HG03565 (cell line): ENCODE measurements at regions not wholly inside any gene's neighbourhood (a gene's known extent, or its start where the extent isn't known, plus 50 kb on each side); places are given as distances from the start of the nearest gene placed in this dataset.

ENCODE experiments used
- ATAC-seq: cut with Tn5 transposase; IDR thresholded peaks from one replicate; pipeline ENCODE4 v1.9.1; 2021; ENCODE audit warnings: mild to moderate bottlenecking, moderate library complexity; ENCODE audit not compliant: unreplicated experiment

DNA sequence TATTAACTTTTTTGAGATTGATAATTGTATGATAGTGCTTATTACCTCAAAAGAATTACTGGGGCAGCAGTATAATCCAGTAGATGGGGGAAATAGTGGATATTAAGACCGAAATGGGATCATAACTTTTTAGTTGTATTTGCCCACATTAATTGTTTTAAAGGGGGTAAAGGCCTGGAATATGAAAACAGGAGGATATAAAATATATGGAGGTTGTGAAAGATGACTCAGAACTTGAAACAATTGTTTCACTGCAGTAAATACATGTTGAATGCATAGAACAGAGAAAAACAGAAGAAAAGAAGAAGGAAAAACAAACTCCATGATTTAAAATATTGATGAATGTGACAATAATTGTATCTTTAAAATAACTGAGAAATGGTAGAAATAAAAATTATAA lies 94.1 kb upstream of the VPREB1 start:
- ATAC-seq = no peak

DNA sequence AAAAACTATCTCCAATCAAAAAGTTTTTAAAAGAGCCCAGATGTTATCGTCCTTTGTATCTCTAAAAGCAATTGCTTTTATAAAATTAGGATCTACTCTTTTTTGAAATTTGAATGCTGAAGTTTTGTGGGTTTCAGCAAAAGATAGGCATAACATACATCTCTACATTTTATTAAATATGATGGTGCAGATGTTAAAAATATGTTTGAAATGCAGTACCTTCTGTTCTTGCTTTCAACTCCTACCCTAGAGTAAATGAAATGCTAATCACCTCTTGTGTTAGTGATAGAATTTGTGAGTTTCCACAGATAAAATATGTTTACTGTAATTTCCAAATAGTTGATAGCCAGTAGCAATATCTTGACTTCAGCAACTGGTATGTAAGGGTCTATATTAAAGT lies 95.7 kb upstream of the VPREB1 start:
- ATAC-seq = no peak

DNA sequence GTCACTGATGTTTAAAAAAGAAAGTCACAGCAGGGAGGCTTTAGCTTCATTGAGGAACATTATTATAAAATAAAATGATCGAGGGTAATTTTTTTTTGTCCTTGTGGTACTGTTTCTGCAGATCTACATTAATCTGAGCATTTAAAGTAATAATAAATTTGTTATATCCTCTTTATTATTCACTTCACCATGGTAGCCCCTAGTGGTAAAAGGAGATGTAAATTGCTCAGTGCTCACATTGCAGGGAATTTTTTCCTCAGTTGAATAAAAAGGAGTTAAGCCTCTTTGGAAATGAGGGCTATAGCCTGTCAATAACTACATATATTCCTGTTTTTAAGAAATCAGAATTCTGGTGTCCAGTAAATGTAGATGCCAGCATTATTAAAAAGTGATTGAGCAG lies 99.7 kb upstream of the VPREB1 start:
- ATAC-seq = no peak

DNA sequence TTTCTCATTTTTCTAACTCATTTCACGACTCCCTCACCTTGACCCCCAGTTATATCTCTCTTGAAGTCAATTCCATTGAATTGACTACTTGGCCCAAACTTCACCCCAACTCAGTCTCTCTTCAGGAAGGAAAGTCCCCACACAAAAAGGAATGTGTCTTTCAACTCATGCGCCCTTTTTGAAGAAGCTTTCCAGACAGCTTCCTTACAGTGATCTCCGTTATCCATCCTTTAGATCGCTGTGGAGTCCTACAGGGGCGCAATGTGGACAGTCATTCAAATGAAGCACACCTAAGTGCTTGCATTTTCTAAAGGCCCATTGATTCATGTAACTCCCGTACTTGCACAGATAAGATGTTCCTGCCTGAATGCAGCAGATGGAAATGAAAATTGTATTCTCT lies 101.1 kb upstream of the VPREB1 start:
- ATAC-seq = no peak

DNA sequence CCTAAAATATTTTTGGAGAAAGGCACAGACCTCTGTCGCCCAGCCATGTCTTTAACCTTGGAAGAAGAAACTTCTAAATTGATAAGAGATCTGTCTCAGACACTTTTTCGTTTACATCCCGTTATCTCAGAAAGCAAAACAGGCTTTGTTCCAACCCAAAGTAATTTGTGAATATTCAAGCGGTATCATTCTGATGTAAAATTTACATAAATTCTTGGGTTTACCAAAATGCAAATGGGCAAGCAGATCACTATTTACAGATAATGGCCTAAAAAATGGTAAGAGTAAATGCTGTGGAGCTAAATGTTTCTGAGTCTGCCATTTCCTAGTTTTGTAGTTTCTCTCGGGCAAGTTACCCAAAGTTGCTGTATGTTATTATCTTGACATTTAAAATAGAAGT lies 101.9 kb upstream of the VPREB1 start:
- no peak for ATAC-seq

DNA sequence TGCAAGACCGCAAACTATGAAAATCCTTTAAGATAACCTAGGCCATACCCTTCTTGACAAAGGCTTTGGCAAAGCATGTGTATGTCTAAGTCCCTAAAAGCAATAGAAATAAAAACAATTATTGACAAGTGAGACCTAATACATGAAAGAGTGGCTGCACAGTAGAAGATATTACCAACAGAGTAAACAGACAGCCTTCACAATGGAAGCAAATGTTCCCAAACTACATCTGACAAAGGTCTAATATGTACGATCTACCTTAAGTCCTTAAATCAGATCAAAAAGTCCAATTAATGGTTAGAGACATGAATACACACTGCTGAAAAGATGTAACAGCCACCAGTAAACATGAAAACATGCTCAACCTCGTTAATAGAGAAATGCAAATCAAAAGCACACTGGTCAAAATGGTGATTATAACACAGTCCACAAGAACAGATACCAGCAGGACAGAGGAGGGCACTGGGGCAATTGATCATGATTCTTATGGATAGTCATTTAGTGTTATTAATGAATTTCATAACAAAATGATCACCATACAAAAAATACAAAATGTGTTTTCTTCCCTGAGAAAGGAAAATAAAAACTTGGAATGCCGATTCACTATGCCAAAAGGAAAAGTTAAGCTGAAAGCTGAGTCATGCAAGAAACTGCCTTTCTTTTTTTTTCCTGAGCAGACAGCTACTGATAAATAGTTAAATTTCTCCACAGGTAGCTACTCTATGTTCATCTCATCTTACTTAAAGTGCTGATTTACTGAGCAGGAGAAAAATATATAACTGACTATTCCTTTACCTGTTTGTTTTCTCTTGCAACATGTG lies 102.6 kb upstream of the VPREB1 start:
- no peak for ATAC-seq

DNA sequence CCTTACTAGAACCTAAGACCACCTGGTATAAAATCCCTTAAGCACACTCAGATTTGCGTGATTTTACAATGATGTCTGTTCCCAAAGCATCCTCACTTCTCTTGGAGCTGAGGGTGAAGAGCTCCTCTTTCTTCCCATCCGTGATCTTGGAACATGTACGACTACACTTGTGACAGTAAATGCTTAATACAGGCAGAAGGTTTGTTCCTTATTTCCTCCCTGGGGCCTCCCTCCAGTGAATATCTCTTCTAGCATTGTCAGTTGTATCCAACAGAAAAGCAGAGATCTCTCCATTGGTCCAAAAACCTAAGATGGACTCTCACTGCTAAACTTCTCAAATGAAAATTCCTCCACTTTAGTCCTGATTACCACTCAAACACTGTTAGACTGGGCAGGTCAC lies 103.6 kb upstream of the VPREB1 start:
- no peak for ATAC-seq

DNA sequence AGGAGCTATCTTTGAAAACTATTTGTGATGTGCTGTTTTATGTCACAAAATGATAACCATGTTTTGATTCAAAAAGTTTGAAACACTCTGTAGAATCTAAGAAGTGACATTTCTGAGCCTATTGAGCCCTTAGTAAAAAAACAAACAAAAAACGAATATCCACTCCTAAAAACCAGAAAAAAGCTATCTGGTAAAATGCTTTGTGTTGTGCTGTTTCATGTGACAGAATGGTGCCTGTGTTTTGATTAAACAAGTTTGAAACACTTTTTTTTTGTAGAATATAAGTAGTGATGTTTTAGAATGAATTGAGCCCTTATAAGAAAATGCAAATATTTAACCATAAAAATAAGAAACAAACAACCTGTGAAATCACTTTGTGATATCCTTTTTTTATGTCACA lies 105.2 kb upstream of the VPREB1 start:
- no peak for ATAC-seq

DNA sequence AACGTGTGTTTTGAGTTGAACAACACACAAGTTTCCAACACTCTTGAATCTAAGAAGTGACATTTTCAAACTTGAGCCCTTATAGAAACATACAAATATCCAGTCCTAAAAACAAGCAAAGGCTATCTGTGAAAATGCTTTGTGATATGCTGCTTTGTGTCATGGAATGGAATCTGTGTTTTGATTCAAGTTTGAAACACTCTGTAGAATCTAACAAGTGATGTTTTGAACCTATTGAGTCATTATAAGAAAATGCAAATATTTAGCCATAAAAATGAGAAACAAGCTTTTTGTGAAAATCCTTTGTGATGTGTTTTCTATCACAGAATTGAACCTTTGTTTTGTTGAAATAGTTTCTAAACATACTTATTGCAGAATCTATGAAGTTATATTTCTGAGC lies 105.7 kb upstream of the VPREB1 start:
- ATAC-seq = no peak

DNA sequence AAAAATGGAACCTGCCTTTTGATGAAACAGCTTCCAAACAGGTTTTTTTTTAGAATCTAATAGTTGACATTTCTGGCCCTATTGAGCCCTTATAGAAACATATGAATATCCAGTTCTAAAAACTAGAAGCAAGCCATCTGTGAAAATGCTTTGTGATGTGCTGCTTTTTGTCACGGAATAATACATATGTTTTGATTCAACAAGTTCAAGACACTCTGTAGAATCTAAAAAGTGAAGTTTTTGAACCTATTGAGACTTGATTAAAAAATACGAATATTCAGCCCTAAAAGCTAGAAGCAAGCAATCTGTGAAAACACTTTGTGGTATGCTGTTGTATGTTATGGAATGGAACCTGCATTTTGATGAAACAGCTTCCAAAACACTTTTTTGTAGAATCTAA lies 106.7 kb upstream of the VPREB1 start:
- ATAC-seq = no peak

DNA sequence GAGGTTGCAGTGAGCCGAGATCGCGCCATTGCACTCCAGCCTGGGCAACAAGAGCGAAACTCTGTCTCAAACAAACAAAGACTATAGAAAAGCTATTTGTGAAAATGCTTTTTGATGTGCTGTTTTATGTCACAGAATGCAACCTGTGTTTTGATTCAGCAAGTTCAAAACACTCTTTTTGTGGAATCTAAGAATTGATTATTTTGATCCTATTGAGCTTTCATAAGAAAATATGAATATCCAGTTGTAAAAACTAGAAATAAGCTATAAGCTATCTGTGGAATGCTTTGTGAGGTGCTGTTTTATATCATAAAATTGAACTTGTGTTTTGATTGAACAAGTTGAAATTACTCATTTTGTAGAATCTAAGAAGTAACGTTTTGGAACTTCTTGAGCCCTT lies 110.7 kb upstream of the VPREB1 start:
- no peak for ATAC-seq

DNA sequence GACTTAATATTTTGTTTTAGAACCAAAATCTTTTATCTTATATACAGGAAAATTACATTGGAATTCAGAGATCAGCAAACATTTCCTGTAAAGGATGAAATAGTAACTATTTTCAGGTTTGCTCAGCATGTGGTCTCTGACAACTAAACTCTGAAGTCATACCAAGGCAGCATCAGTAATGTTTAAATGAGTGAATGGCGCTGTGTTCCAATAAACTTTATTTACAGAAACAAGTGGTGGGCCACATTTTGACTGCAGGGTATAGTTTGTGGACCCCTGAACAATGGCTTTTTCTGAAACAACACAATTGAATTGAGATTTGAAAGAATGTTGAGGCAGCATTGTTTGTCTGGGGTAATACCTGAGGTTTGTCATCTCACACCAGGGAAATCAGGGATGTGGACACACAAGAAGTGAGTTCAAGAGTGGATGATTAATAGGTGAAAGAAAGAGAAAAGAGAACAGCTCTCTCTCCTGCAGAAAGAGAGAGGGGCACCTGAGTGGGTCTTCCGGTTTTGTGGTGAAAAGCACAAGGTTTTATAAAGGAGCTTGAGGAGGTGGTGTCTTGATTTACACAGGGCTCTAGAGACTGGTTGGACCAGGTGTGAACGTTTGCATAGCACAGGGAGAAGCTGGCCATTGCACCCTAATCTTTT lies 113.5 kb upstream of the VPREB1 start:
- no peak for ATAC-seq

DNA sequence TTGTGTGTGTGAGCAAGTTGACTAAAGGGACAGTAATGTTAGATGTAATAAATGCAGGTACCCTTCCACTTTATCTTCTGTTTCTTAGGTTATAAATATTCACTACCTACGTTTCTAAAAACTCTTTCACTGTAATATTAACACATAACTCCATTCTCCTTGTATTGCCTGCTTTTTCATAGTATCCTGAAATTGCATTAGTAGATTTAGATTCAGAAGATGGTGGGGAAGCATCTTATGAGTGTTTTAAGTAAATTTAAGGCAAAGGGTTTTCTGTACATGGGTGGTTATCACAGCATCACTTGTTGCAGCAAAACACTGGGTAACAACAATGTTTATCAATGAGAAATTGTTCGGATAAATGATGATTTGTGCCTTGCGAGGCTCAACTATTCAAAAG lies 115.2 kb upstream of the VPREB1 start:
- no peak for ATAC-seq

DNA sequence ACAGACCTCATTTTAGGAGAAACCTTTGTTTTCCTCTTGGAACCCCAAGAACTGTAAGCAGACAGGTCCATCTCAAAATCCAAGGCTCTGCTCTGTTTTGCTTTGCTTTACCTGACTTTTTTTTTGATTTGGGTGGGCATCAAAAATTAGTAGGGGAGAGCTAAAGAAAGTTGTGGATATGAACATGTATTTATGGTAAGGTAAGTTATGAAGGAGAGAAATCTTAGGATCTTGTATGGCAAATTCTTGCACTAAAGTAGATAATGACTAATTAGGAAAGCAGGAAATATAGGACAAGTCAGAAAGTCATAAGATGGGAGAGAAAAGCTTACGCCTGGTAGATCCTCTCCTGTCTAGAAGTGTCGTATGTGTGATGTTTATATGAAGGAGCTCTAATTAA lies 116.1 kb upstream of the VPREB1 start:
- ATAC-seq = no peak

DNA sequence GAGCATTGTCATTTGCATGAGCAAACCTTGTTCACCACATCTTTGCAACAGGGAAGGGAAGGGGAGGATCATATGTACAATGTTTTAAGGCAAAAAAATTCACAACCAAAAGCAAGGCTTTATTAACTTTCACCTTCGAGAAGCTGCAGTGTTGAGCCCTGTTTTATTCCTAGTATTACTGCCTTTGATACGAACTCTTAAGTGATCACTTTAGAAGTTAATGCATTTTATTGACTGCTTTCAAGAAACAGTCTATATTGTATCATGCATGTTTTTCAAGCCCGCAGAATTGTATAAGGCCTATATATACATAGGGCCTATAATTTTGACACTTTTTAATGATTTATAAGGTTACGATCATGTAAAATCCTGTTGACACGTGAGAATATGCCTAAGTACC lies 117.5 kb upstream of the VPREB1 start:
- no peak for ATAC-seq

DNA sequence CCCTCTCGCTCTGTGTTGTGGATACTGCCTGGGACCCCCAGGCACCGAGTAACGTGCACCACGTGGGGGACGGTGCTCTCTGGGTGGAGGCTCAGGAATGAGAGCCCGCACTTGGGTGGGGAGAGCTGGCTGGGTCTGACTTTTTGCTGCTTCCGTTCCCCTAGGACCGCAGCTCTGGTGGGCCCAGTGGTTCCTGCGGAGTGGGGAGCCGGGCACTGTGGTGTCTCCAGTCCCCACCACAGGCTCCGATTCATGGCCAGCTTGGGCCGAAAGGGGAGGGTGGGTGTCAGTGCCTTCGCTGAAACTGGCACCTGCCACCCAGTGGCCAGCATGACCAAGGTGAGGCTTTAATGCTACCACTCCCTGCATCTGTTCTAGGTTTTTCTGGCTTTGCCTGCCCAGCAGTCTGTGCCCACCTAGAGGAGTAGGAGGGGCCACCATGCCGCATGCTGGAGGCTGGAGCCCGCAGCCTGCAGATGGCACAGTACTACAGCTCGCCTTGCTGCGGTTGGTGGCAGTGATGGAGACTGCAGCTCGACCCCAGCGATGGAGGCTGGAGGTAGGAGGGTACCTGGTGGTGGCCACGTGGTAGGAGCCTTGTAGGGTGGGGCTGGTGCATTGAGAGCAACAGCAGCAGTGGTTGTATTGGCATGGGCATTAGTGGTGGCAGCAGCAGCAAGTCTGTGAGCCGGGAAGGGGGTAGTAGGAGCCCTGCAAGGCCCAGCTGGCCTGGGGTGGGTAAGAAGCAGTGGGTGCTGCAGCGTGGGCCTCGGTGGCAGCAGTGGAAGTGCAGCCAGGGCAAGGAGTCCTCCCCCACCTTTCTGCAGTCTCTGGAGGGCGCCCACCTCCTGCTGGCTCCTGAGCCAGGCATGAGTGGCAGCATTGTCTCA lies 118.8 kb upstream of the VPREB1 start:
- ATAC-seq = no peak

DNA sequence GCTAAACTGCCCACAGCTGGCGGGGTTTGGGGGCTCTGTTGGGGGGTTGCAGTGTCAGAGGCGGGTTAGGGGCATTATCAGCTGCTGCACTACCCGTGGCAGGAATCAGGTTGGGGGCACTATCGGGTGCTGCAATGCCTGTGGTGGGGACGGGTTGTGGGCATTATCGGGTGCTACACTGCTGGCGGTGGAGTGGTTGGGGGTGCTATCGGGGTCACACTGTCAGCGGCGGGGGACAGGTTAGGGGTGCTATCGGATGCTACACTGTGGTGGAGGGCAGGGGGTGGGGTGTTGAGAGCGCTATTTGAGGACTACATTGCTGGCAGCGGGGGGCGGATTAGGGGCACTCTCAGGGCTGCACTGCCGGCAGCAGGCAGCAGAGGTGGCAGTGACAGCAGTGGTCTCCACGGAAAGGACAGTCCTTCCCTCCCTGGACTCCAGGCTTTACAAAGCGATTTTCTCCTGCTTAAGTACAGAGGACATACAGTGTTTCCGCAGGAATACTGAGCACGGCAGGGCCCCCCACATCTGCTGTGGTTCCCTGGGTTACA lies 119.5 kb upstream of the VPREB1 start:
- ATAC-seq = no peak

DNA sequence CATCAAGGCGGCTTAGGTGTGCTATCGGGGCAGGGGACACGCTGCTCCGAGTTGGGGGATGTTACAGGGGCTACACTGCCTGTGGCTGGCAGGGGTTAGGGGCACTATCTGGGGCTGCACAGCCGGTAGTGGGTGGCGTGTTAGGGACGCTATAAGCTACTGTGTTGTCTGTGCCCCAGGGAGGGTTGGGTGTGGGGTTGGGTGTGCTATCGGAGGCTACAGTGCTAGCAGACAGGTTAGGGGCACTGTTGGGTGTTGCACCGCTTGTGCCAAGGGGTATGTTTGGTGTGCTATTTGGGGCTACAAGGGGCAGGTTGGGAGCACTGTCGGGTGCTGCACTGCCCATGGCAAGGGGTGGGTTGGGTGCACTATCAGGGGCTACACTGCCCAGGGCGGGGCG lies 120.2 kb upstream of the VPREB1 start:
- ATAC-seq = no peak

DNA sequence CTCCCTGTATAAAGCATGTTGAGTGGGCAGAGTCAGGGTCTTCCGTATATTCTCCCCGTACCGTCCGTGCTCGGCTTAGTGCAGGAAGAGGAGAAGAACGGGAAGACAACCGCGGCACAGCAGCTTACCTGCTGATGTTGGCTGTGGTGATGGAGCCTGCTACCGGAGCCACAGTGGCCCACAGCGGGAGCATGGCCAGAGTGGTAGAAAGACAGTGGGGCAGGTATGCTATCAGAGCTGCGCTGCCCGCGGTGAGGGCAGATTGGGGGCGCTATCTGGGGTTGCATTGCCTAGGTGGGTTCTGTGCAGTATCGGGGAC lies 120.7 kb upstream of the VPREB1 start:
- no peak for ATAC-seq

DNA sequence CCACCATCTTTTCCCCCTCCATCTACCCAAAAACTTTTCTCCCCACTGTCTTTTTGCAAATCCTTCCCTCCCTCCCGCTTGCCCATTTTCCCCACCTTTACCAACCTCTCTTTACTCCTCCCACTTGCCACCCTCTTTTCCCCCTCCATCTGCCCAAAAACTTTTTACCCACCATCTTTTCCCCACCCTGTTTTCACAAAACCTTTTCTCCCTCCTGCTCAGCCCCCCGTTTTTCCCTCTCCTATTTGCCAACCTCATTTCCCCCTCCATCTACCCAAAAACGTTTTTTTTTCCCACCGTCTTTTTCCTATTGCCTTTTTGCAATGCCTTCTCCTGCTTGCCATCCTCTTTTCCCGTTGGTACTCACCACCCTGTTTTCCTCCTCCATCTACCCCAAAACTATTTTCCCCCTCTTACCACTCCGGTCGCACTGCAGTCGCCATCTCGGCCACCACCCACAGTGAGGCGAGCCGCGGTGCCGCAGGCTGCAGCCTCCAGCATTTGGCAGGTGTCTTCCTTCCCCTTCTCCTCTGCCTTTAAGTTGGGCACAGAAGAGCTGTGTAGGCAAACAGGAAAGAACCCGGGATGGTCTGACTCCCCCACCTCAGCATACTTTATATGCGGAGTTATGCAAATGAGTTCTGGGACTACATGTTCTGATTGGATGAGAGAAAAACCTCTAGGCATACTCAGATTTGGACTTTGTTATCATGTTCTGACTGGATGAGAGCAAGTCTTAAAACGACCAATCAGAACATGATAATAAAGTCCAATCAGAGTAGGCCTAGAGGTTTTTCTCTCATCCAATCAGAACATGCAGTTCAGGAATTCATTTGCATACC lies 121.2 kb upstream of the VPREB1 start:
- ATAC-seq = no peak
